Fibroblast of mammary gland (primary cell): ENCODE measurements at regions not wholly inside any gene's neighbourhood (a gene's known extent, or its start where the extent isn't known, plus 50 kb on each side); places are given as distances from the start of the nearest gene placed in this dataset.

ENCODE experiments used
- DNase-seq: peaks from one replicate; pipeline ENCODE4 v3.0.0-alpha.2; 2010; ENCODE audit warnings: low read depth
- H3K4me3 ChIP-seq: 2 replicates; pipeline ENCODE4 v1.5.1; 2011; ENCODE audit warnings: low read depth, mild to moderate bottlenecking, low read length, moderate library complexity; ENCODE audit not compliant: control insufficient read depth
- CTCF ChIP-seq: conservative IDR thresholded peaks from 2 replicates; pipeline ENCODE4 v1.5.1; 2011; ENCODE audit warnings: low read depth, low read length, inconsistent platforms; ENCODE audit not compliant: control insufficient read depth, insufficient read depth

- H3K4me3 ChIP-seq, result no peak overlapping the region
- DNase-seq, result no peak
- TF ChIP-seq CTCF, result no peak
Measured at GRCh38 chr3:147755310-147755709, 346.1 kb downstream of the ZIC1 start.

- no peak for TF ChIP-seq CTCF
- H3K4me3 ChIP-seq, result no peak overlapping the region
- DNase-seq, result no peak
Measured at GRCh38 chr3:147756476-147756875, 347.3 kb downstream of the ZIC1 start.

- no peak for DNase-seq
- no peak overlapping the region for H3K4me3 ChIP-seq
- no peak for TF ChIP-seq CTCF
Measured at GRCh38 chr3:147757866-147758265, 348.7 kb downstream of the ZIC1 start.

- TF ChIP-seq CTCF, result no peak
- H3K4me3 ChIP-seq, result no peak overlapping the region
- peak; percentile 50 for DNase-seq
Measured at GRCh38 chr3:147758771-147759170, 349.6 kb downstream of the ZIC1 start.

- no peak overlapping the region for H3K4me3 ChIP-seq
- DNase-seq, result no peak
- no peak for TF ChIP-seq CTCF
Measured at GRCh38 chr3:147760085-147760484, 350.9 kb downstream of the ZIC1 start.

GRCh38 chr3:147760941-147761340, 351.8 kb downstream of the ZIC1 start:
- no peak for TF ChIP-seq CTCF
- no peak for DNase-seq
- no peak overlapping the region for H3K4me3 ChIP-seq

GRCh38 chr3:147773116-147773630, 364.0 kb downstream of the ZIC1 start:
- H3K4me3 ChIP-seq, result no peak overlapping the region
- no peak for TF ChIP-seq CTCF
- DNase-seq, result no peak
